LNCaP clone FGC (cell line): ENCODE measurements at regions not wholly inside any gene's neighbourhood (a gene's known extent, or its start where the extent isn't known, plus 50 kb on each side); places are given as distances from the start of the nearest gene placed in this dataset.

Source experiments
- DNase-seq: peaks from one replicate; pipeline ENCODE4 v3.0.0-alpha.2; 2011; ENCODE audit warnings: low read depth
- H3K4me3 ChIP-seq: 2 replicates; pipeline ENCODE4 v1.5.1; 2011; ENCODE audit warnings: mild to moderate bottlenecking, low read depth, low read length, control low read depth
- TF ChIP-seq, protein P1 (sequence below): IDR thresholded peaks from 2 replicates; pipeline ENCODE4 v1.5.1; 2012; ENCODE audit warnings: mild to moderate bottlenecking; ENCODE audit not compliant: control insufficient read depth, insufficient read depth; ENCODE audit errors: extremely low read depth

DNA sequence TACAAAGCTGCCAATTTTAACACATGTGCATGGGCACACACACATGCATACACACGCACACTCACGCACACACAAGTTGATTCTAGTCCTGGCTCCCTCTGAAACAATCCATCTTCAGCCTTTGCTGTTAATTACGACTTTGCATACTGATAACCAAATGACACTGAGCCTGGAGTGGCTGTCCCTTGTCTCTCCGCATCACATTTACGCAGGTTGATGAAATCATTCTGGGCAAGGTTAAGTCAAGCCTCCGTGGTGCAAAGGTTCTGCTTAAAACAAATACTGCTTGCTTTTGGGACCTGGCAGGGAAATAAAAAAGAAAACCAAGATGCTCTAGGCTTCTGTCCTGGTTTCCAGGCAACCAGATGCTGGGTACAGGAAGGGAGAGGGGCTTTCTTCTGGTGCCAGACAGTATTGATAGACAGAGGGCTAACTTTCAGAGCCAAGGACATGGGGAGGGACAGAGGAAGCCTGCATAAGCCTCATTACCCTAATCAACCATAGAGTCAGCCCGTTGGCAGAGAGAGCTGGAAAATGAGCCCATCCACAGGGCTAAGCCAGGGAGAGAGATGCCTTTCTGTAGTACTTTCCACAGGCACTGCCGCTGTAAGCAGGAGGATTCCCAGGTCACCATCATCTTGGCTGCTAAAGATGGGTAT is 233.0 kb downstream of the WDR11 start:
- TF ChIP-seq, protein P1, sequence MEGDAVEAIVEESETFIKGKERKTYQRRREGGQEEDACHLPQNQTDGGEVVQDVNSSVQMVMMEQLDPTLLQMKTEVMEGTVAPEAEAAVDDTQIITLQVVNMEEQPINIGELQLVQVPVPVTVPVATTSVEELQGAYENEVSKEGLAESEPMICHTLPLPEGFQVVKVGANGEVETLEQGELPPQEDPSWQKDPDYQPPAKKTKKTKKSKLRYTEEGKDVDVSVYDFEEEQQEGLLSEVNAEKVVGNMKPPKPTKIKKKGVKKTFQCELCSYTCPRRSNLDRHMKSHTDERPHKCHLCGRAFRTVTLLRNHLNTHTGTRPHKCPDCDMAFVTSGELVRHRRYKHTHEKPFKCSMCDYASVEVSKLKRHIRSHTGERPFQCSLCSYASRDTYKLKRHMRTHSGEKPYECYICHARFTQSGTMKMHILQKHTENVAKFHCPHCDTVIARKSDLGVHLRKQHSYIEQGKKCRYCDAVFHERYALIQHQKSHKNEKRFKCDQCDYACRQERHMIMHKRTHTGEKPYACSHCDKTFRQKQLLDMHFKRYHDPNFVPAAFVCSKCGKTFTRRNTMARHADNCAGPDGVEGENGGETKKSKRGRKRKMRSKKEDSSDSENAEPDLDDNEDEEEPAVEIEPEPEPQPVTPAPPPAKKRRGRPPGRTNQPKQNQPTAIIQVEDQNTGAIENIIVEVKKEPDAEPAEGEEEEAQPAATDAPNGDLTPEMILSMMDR, result no peak
- no peak overlapping the region for H3K4me3 ChIP-seq
- no peak for DNase-seq

DNA sequence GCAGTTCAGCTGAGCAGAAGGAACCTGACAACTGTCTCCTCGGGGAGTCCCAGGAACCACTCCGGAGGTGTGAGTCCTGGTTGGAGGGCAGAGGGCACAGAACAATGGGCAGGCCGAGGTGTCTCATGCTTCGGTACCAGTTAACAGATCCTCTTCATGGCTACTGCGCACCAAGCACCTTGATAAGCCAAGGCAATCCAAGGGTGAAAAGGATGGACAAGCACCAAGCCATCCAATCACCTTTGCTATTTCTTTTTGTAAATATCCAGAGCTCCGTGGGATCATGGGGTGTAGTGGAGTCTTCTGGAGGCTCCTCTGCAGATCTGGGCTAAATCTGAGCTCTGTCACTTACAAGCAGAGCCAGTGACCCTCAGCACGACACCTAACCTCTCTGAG is 233.5 kb downstream of the WDR11 start:
- TF ChIP-seq, protein P1, result no peak
- no peak overlapping the region for H3K4me3 ChIP-seq
- no peak for DNase-seq

DNA sequence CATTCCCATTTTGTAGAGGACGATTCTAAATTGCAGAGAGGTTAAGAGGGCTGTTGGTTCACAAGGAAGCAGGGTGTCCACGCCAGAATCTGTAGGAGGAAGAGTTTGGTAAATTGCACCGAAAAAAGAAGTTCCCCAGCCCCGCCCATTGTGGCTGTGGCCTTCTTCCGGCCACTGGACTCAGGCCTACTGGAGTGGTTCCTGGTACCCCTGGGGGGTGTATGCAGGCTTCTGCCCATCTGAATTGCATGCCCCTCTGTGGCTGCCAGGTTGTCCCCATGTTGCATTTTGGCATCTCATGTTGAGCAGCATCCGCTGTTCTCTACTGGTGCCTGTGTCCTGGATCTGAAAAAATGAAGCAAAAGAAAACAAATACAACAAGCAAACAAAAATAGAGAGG is 234.2 kb downstream of the WDR11 start:
- DNase-seq, result no peak
- H3K4me3 ChIP-seq, result no peak overlapping the region
- TF ChIP-seq, protein P1, result no peak

DNA sequence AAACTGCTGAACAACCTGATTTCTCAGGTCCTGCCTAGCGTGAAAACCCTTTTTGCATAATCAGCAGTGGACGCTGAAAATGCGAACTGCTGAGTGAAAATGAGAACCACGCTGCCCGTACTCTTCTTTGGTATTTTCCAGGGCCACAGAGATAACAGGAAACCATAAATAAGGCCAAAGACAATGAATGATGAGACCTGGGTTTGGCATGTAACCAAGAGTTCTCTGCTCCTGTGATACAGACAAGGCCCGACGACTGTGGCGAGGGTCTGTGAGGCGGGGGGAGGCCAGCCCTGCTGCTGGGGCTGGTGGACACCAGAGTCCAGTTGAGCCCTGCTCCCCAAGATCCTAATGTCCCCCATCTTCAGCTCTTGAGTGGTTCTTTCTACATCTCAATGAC is 236.0 kb downstream of the WDR11 start:
- no peak overlapping the region for H3K4me3 ChIP-seq
- DNase-seq, result no peak
- TF ChIP-seq, protein P1, result no peak

DNA sequence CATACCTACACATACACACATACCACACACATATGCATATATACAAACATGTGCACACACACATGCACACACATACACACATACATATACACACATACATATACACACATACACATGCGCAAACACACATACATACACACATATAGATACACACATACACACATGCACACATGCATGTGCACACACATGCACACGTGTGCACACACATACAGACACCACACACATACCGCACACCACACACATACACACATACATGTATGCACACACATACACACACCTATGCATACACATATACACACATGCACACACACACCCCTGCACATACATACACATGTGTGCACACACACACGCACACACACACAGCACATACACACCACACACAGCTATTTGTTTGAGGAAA is 236.5 kb downstream of the WDR11 start:
- no peak for DNase-seq
- TF ChIP-seq, protein P1, result no peak
- H3K4me3 ChIP-seq, result no peak overlapping the region

DNA sequence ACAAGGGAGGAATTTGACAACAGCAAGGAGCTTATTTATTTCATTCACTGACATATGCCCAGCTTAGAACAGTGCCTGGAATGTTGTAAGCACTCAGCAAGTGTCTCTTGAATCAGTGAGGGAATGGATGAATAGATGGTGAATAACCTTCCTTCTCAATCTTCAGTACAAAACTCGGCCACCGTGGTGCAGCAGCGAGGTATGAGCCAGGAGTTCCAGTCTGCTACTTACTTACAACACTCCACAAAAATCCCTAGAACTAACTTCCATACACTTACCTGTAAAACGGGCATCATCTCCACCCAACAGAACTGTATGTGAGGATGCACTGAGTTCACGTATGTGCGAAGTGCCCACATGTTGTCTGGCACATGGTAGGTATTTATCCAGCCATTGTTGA is 237.4 kb downstream of the WDR11 start:
- H3K4me3 ChIP-seq, result no peak overlapping the region
- TF ChIP-seq, protein P1, result peak; percentile 55
- DNase-seq, result no peak

DNA sequence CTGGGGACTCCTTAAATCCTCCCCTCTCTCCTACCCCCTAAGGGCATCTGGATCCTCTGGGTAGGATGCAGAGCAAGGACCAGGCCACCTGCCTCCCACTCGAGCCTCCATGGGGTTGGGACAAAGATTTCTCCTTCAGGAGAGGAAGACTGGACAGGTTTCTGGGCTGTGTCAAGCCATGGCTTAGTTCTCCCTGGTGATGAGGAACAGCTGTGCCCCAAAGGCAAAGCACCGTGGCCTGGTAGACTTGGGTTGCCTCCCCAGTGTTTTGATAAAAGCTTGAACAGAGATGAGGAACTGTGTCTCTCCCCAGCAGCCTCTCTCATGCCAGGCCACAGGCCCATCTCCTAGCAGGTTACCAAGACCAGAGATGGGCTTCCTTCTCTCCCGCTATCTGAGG is 238.3 kb downstream of the WDR11 start:
- TF ChIP-seq, protein P1, result no peak
- H3K4me3 ChIP-seq, result no peak overlapping the region
- DNase-seq, result no peak
